ENCODE measurements at regions not wholly inside any gene's neighbourhood (a gene's known extent, or its start where the extent isn't known, plus 50 kb on each side); places are given as distances from the start of the nearest gene placed in this dataset.

GRCh38 chr1:163912170-163912884 lies 590.6 kb downstream of the NUF2 start:
- TF ChIP-seq NFIC (IDR thresholded peaks at IDR 0.05) (no peak), EGR1 (IDR thresholded peaks at IDR 0.05) (no peak), TCF12 (IDR thresholded peaks at IDR 0.05; ENCODE audit: low read depth) (no peak), YY1 (IDR thresholded peaks at IDR 0.05; ENCODE audit: low read depth) (no peak), CREB1 (IDR thresholded peaks at IDR 0.05; ENCODE audit: low read depth) (no peak), ZBTB7A (IDR thresholded peaks at IDR 0.05; ENCODE audit: low read depth) (no peak), TAF1 (IDR thresholded peaks at IDR 0.05; ENCODE audit: low read depth) (no peak), EP300 (IDR thresholded peaks at IDR 0.05; ENCODE audit: borderline replicate concordance) (no peak), CEBPB (IDR thresholded peaks at IDR 0.05) (no peak), FOXM1 (IDR thresholded peaks at IDR 0.05; ENCODE audit: borderline replicate concordance, low read depth) (no peak), USF1 (IDR thresholded peaks at IDR 0.05) (no peak)
- TF ChIP-seq, protein P1, sequence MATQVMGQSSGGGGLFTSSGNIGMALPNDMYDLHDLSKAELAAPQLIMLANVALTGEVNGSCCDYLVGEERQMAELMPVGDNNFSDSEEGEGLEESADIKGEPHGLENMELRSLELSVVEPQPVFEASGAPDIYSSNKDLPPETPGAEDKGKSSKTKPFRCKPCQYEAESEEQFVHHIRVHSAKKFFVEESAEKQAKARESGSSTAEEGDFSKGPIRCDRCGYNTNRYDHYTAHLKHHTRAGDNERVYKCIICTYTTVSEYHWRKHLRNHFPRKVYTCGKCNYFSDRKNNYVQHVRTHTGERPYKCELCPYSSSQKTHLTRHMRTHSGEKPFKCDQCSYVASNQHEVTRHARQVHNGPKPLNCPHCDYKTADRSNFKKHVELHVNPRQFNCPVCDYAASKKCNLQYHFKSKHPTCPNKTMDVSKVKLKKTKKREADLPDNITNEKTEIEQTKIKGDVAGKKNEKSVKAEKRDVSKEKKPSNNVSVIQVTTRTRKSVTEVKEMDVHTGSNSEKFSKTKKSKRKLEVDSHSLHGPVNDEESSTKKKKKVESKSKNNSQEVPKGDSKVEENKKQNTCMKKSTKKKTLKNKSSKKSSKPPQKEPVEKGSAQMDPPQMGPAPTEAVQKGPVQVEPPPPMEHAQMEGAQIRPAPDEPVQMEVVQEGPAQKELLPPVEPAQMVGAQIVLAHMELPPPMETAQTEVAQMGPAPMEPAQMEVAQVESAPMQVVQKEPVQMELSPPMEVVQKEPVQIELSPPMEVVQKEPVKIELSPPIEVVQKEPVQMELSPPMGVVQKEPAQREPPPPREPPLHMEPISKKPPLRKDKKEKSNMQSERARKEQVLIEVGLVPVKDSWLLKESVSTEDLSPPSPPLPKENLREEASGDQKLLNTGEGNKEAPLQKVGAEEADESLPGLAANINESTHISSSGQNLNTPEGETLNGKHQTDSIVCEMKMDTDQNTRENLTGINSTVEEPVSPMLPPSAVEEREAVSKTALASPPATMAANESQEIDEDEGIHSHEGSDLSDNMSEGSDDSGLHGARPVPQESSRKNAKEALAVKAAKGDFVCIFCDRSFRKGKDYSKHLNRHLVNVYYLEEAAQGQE (IDR thresholded peaks at IDR 0.05; ENCODE audit: low read depth): no peak
- TF ChIP-seq, protein P2, sequence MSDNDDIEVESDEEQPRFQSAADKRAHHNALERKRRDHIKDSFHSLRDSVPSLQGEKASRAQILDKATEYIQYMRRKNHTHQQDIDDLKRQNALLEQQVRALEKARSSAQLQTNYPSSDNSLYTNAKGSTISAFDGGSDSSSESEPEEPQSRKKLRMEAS (IDR thresholded peaks at IDR 0.05): no peak

- TF ChIP-seq CREB1 (IDR thresholded peaks at IDR 0.05; ENCODE audit: low read depth): no peak
- no peak for TF ChIP-seq USF1 (IDR thresholded peaks at IDR 0.05)
- TF ChIP-seq ZBTB7A (IDR thresholded peaks at IDR 0.05; ENCODE audit: low read depth): no peak
- no peak for TF ChIP-seq CEBPB (IDR thresholded peaks at IDR 0.05)
- TF ChIP-seq TAF1 (IDR thresholded peaks at IDR 0.05; ENCODE audit: low read depth): no peak
- TF ChIP-seq, protein P1 (IDR thresholded peaks at IDR 0.05; ENCODE audit: low read depth): no peak
- no peak for TF ChIP-seq RAD21 (IDR thresholded peaks at IDR 0.05; ENCODE audit: low read depth)
- no peak for TF ChIP-seq NFIC (IDR thresholded peaks at IDR 0.05)
- no peak for TF ChIP-seq YY1 (IDR thresholded peaks at IDR 0.05; ENCODE audit: low read depth)
- TF ChIP-seq TEAD4 (IDR thresholded peaks at IDR 0.05): no peak
- no peak for TF ChIP-seq EGR1 (IDR thresholded peaks at IDR 0.05)
- TF ChIP-seq, protein P2 (IDR thresholded peaks at IDR 0.05): no peak
- TF ChIP-seq TCF12 (IDR thresholded peaks at IDR 0.05; ENCODE audit: low read depth): no peak
- no peak for TF ChIP-seq EP300 (IDR thresholded peaks at IDR 0.05; ENCODE audit: borderline replicate concordance)
These were observed 593.1 kb downstream of the NUF2 start for GRCh38 chr1:163914785-163915413.

GRCh38 chr1:163922743-163923201 lies 601.0 kb downstream of the NUF2 start:
- TF ChIP-seq, protein P2 (IDR thresholded peaks at IDR 0.05): no peak
- TF ChIP-seq EGR1 (IDR thresholded peaks at IDR 0.05) (no peak), CEBPB (IDR thresholded peaks at IDR 0.05) (no peak), USF1 (IDR thresholded peaks at IDR 0.05) (no peak), NFIC (IDR thresholded peaks at IDR 0.05) (no peak)

GRCh38 chr1:163924041-163924440 lies 602.3 kb downstream of the NUF2 start:
- TF ChIP-seq, protein P2 (IDR thresholded peaks at IDR 0.05): no peak
- TF ChIP-seq TAF1 (IDR thresholded peaks at IDR 0.05; ENCODE audit: low read depth): no peak
- TF ChIP-seq CEBPB (IDR thresholded peaks at IDR 0.05): no peak
- TF ChIP-seq TEAD4 (IDR thresholded peaks at IDR 0.05): no peak
- TF ChIP-seq, protein P1 (IDR thresholded peaks at IDR 0.05; ENCODE audit: low read depth): no peak
- no peak for TF ChIP-seq CREB1 (IDR thresholded peaks at IDR 0.05; ENCODE audit: low read depth)
- no peak for TF ChIP-seq NFIC (IDR thresholded peaks at IDR 0.05)
- TF ChIP-seq USF1 (IDR thresholded peaks at IDR 0.05): no peak
- TF ChIP-seq RAD21 (IDR thresholded peaks at IDR 0.05; ENCODE audit: low read depth): no peak
- TF ChIP-seq EGR1 (IDR thresholded peaks at IDR 0.05): no peak
- TF ChIP-seq ZBTB7A (IDR thresholded peaks at IDR 0.05; ENCODE audit: low read depth): no peak
- no peak for TF ChIP-seq TCF12 (IDR thresholded peaks at IDR 0.05; ENCODE audit: low read depth)
- no peak for TF ChIP-seq FOXM1 (IDR thresholded peaks at IDR 0.05; ENCODE audit: borderline replicate concordance, low read depth)
- TF ChIP-seq YY1 (IDR thresholded peaks at IDR 0.05; ENCODE audit: low read depth): no peak
- TF ChIP-seq EP300 (IDR thresholded peaks at IDR 0.05; ENCODE audit: borderline replicate concordance): no peak
